ENCODE measurements at regions not wholly inside any gene's neighbourhood (a gene's known extent, or its start where the extent isn't known, plus 50 kb on each side); places are given as distances from the start of the nearest gene placed in this dataset.
A peak's percentile ranks its signal among the peaks of the same experiment; 100 is the strongest.

DNA sequence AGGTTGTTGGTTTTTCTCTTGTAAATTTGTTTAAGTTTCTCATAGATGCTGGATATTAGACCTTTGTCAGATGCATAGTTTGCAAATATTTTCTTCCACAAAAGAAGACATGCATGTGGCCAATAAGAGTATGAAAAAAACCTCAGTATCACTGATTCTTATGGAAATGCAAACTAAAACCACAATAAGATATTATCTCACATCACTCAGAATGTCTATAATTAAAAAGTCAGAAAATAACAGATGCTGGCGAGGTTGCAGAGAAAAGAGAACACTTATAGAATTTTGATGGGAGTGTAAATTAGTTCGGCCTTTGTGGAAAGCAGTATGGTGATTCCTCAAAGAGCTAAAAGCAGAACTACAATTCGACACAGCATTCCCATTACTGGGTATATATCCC lies 1355.6 kb downstream of the FAM133A start:
- Mint-ChIP-seq H3K9me3 (no peaks in the 10 kb centered on the region), H3K36me3 (no peaks in the 10 kb centered on the region), H3K27ac (no peak overlapping the region), H3K4me3 (no peak overlapping the region), H3K4me1 (ENCODE audit: unreplicated experiment) (no peaks in the 10 kb centered on the region), H3K27me3 (no peaks in the 10 kb centered on the region)
- DNase-seq (ENCODE audit: extremely low spot score, unreplicated experiment) = no peak
- TF ChIP-seq, protein P1, sequence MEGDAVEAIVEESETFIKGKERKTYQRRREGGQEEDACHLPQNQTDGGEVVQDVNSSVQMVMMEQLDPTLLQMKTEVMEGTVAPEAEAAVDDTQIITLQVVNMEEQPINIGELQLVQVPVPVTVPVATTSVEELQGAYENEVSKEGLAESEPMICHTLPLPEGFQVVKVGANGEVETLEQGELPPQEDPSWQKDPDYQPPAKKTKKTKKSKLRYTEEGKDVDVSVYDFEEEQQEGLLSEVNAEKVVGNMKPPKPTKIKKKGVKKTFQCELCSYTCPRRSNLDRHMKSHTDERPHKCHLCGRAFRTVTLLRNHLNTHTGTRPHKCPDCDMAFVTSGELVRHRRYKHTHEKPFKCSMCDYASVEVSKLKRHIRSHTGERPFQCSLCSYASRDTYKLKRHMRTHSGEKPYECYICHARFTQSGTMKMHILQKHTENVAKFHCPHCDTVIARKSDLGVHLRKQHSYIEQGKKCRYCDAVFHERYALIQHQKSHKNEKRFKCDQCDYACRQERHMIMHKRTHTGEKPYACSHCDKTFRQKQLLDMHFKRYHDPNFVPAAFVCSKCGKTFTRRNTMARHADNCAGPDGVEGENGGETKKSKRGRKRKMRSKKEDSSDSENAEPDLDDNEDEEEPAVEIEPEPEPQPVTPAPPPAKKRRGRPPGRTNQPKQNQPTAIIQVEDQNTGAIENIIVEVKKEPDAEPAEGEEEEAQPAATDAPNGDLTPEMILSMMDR (conservative IDR thresholded peaks at IDR 0.05) = no peak

DNA sequence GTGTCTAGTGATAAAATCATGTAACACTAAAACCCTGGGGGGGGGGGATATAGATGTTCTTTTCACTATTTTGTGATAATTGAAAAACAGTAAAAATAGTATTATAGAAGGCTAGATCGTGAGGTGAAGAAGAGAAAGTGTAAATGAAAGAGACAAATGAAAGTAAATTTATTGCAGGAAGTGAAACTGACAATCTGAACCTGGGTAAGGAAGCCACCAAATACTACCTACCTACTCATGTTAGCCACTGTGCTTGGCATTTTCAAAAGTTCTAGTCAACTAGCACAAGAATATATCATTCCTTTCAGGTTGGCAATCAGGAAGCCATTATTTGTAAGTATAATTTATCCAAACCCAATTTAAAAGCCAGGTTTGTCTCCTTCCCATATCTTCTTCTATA lies 1366.1 kb downstream of the FAM133A start:
- DNase-seq (ENCODE audit: extremely low spot score, unreplicated experiment) = no peak
- H3K4me3 Mint-ChIP-seq = no peak overlapping the region
- H3K9me3 Mint-ChIP-seq = no peaks in the 10 kb centered on the region
- TF ChIP-seq, protein P1 (conservative IDR thresholded peaks at IDR 0.05) = no peak
- no peaks in the 10 kb centered on the region for H3K4me1 Mint-ChIP-seq (ENCODE audit: unreplicated experiment)
- H3K27ac Mint-ChIP-seq = no peak overlapping the region
- no peaks in the 10 kb centered on the region for H3K27me3 Mint-ChIP-seq
- H3K36me3 Mint-ChIP-seq = no peaks in the 10 kb centered on the region

DNA sequence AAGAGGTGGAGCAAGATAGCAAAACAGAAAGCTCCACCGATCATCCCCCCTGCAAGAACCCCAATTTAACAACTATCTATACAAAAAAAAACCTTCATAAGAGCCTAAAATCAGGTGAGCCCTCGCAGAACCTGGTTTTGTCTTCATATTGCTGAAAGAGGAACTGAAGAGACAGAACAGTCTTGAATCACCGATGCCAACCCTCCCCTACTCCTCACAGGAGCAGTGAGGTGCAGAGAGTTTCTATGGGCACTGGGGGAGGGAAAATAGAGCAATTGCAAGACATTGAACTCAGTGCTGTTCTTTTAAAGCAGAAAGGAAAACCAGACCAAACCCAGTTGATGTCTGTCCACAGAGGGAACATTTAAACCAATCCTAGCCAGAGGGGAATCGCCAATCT lies 1370.3 kb downstream of the FAM133A start:
- no peak overlapping the region for H3K4me3 Mint-ChIP-seq

DNA sequence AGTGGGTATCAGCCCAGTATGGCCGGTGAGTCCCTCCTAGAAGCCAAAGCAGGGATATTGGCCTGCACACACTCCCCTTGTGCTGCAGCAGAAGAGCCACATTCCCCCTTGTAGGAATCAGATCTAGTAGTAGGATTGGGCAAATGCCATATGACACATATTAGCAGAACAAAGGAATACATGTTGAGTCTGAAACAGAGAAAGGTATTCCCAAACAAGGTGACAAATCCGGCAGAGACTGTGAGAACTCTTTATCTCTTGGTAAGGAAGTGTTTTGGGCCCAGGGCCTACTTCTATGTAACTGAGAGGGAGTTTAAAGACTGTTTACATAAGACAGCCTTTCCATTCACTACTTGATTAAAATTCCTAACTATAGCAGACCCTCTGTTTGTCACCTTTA lies 1382.0 kb downstream of the FAM133A start:
- no peaks in the 10 kb centered on the region for H3K27me3 Mint-ChIP-seq
- H3K9me3 Mint-ChIP-seq = no peaks in the 10 kb centered on the region
- TF ChIP-seq, protein P1 (conservative IDR thresholded peaks at IDR 0.05) = no peak
- no peaks in the 10 kb centered on the region for H3K36me3 Mint-ChIP-seq
- no peak overlapping the region for H3K27ac Mint-ChIP-seq
- no peak for DNase-seq (ENCODE audit: extremely low spot score, unreplicated experiment)
- H3K4me3 Mint-ChIP-seq = no peak overlapping the region
- H3K4me1 Mint-ChIP-seq (ENCODE audit: unreplicated experiment) = no peaks in the 10 kb centered on the region

More for the DNA sequence above, 1370.3 kb downstream of the FAM133A start:
- Mint-ChIP-seq H3K27ac (no peak overlapping the region), H3K27me3 (no peaks in the 10 kb centered on the region), H3K9me3 (no peaks in the 10 kb centered on the region), H3K4me1 (ENCODE audit: unreplicated experiment) (no peaks in the 10 kb centered on the region), H3K36me3 (no peaks in the 10 kb centered on the region)
- no peak for DNase-seq (ENCODE audit: extremely low spot score, unreplicated experiment)
- TF ChIP-seq, protein P1 (conservative IDR thresholded peaks at IDR 0.05) = no peak

DNA sequence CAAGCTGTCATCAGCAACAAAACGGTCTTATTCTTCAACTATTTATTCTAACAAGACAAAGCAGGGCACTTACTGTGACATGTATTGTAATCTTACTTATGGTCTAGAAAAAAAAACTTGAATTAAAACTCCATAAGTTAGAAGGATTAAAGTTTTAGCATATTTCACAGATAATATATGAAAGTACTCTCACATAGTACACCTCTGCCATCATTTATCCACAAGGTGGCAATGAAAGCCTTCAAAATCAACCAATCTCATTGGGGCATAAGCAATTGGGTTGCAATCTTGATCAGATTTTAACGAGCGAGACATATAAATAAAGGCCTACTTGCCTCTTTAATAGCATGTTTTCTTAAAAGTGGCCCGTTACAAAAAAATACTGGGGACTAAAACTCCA lies 1382.9 kb downstream of the FAM133A start:
- no peak for DNase-seq (ENCODE audit: extremely low spot score, unreplicated experiment)
- Mint-ChIP-seq H3K36me3 (no peaks in the 10 kb centered on the region), H3K9me3 (no peaks in the 10 kb centered on the region), H3K4me1 (ENCODE audit: unreplicated experiment) (no peaks in the 10 kb centered on the region), H3K27ac (no peak overlapping the region), H3K27me3 (no peaks in the 10 kb centered on the region), H3K4me3 (no peak overlapping the region)
- TF ChIP-seq, protein P1 (conservative IDR thresholded peaks at IDR 0.05) = peak; percentile 57

DNA sequence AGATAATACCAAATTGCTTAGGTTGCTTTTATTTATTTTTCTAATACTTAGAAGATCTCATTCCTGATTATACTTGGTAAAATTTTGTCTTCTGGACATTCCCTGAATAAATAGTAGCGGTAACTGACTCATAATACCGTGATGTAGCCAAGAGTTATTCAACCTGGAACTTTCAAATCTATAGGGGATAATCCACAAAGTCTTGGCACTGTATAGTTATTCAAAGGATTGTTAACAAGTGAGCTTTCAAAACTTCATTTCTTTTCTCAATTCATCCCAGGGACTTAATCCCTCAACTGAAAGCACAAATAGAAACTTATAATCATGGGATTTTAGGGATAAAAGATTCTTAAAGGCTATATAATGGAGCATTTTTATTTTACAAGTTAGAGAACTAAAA lies 1383.3 kb downstream of the FAM133A start:
- Mint-ChIP-seq H3K36me3 (no peaks in the 10 kb centered on the region), H3K4me3 (no peak overlapping the region), H3K27me3 (no peaks in the 10 kb centered on the region), H3K27ac (no peak overlapping the region), H3K4me1 (ENCODE audit: unreplicated experiment) (no peaks in the 10 kb centered on the region), H3K9me3 (no peaks in the 10 kb centered on the region)
- TF ChIP-seq, protein P1 (conservative IDR thresholded peaks at IDR 0.05) = no peak
- no peak for DNase-seq (ENCODE audit: extremely low spot score, unreplicated experiment)
